HG02970 (cell line): ENCODE measurements at regions not wholly inside any gene's neighbourhood (a gene's known extent, or its start where the extent isn't known, plus 50 kb on each side); places are given as distances from the start of the nearest gene placed in this dataset.
"Not testable (repeated sequence)": the region's sequence is repeated elsewhere in the genome, so short reads cannot be mapped to it uniquely, and the experiment has no call there.

Source experiments
- ATAC-seq: cut with Tn5 transposase; IDR thresholded peaks from one replicate; pipeline ENCODE4 v1.9.1; 2021; ENCODE audit warnings: mild to moderate bottlenecking, moderate library complexity, moderate number of reproducible peaks; ENCODE audit not compliant: unreplicated experiment, low FRiP score

- not testable (repeated sequence) for ATAC-seq
Observed at GRCh38 chr3:117056946-117057345, 347.4 kb downstream of the TUSC7 start.

- ATAC-seq: no peak
Observed at GRCh38 chr3:117059067-117059955, 349.7 kb downstream of the TUSC7 start.

GRCh38 chr3:117059956-117060270 is 350.3 kb downstream of the TUSC7 start:
- ATAC-seq: no peak

- no peak for ATAC-seq
Observed at GRCh38 chr3:117063930-117064329, 354.4 kb downstream of the TUSC7 start.

- ATAC-seq: no peak
Observed at GRCh38 chr3:117068301-117068700, 358.7 kb downstream of the TUSC7 start.

- ATAC-seq: no peak
Observed at GRCh38 chr3:117074826-117075225, 365.2 kb downstream of the TUSC7 start.

GRCh38 chr3:117079997-117080396 is 370.4 kb downstream of the TUSC7 start:
- ATAC-seq: no peak

- no peak for ATAC-seq
Observed at GRCh38 chr3:117080872-117081271, 371.3 kb downstream of the TUSC7 start.

- ATAC-seq: no peak
Observed at GRCh38 chr3:117084277-117084676, 374.7 kb downstream of the TUSC7 start.

- no peak for ATAC-seq
Observed at GRCh38 chr3:117084739-117085270, 375.2 kb downstream of the TUSC7 start.

- ATAC-seq: no peak
Observed at GRCh38 chr3:117091676-117092075, 382.1 kb downstream of the TUSC7 start.

- ATAC-seq: no peak
Observed at GRCh38 chr3:117096549-117096948, 387.0 kb downstream of the TUSC7 start.

- no peak for ATAC-seq
Observed at GRCh38 chr3:117097351-117097750, 387.8 kb downstream of the TUSC7 start.

GRCh38 chr3:117101697-117102096 is 392.1 kb downstream of the TUSC7 start:
- ATAC-seq: no peak

- no peak for ATAC-seq
Observed at GRCh38 chr3:117102426-117102825, 392.8 kb downstream of the TUSC7 start.

GRCh38 chr3:117103675-117104074 is 394.1 kb downstream of the TUSC7 start:
- no peak for ATAC-seq

GRCh38 chr3:117104381-117104780 is 394.8 kb downstream of the TUSC7 start:
- ATAC-seq: no peak

- ATAC-seq: no peak
Observed at GRCh38 chr3:117104792-117105191, 395.2 kb downstream of the TUSC7 start.

GRCh38 chr3:117105686-117106085 is 396.1 kb downstream of the TUSC7 start:
- no peak for ATAC-seq

- ATAC-seq: no peak
Observed at GRCh38 chr3:117106396-117106795, 396.8 kb downstream of the TUSC7 start.

GRCh38 chr3:117107946-117108345 is 398.4 kb downstream of the TUSC7 start:
- ATAC-seq: no peak

GRCh38 chr3:117109178-117109577 is 399.6 kb downstream of the TUSC7 start:
- ATAC-seq: no peak
